ENCODE measurements at regions not wholly inside any gene's neighbourhood (a gene's known extent, or its start where the extent isn't known, plus 50 kb on each side); places are given as distances from the start of the nearest gene placed in this dataset.

- Histone ChIP-seq H3K4ac (ENCODE audit: low read depth, low read length) (no peak overlapping the region), H3K4me2 (ENCODE audit: low read length) (no peak overlapping the region), H2BK120ac (ENCODE audit: low read depth, low read length) (no peak overlapping the region), H3K36me3 (ENCODE audit: control insufficient read depth, insufficient read depth, low read length) (no peaks in the 10 kb centered on the region), H3K27me3 (ENCODE audit: insufficient read depth, low read length, poor library complexity) (no peaks in the 10 kb centered on the region), H2BK15ac (replicated peaks; ENCODE audit: low read depth) (no peak overlapping the region), H3K79me1 (ENCODE audit: low read length) (no peaks in the 10 kb centered on the region), H4K5ac (ENCODE audit: low read length) (no peak overlapping the region), H4K8ac (ENCODE audit: low read depth, low read length) (no peak overlapping the region), H3K23ac (ENCODE audit: low read length) (no peak overlapping the region), H3K79me2 (ENCODE audit: control insufficient read depth, insufficient read depth, low read length) (no peaks in the 10 kb centered on the region), H3K18ac (ENCODE audit: low read length) (no peak overlapping the region), H3K27ac (ENCODE audit: low read depth, low read length) (no peak overlapping the region), H3K9ac (ENCODE audit: low read length) (no peak overlapping the region), H2AK5ac (ENCODE audit: low read length) (no peak overlapping the region), H3K56ac (ENCODE audit: low read length) (no peak overlapping the region), H3K4me3 (ENCODE audit: low read length) (no peak overlapping the region), H3K4me1 (ENCODE audit: control insufficient read depth, low read depth, low read length) (no peaks in the 10 kb centered on the region), H2BK5ac (ENCODE audit: low read length) (no peak overlapping the region)
- no CpG with 5 or more reads among the region's 4 CpGs for WGBS (ENCODE audit: extremely low coverage, insufficient coverage, low lambda C conversion rate)
- no peak for DNase-seq
These were observed 1725.3 kb downstream of the EFNA5 start for GRCh38 chr5:105945203-105945972.

GRCh38 chr5:105940181-105940580 is 1730.6 kb downstream of the EFNA5 start:
- Histone ChIP-seq H3K4me3 (ENCODE audit: low read length) (no peak overlapping the region), H3K36me3 (ENCODE audit: control insufficient read depth, insufficient read depth, low read length) (no peaks in the 10 kb centered on the region), H3K79me2 (ENCODE audit: control insufficient read depth, insufficient read depth, low read length) (no peaks in the 10 kb centered on the region), H3K79me1 (ENCODE audit: low read length) (no peaks in the 10 kb centered on the region), H4K5ac (ENCODE audit: low read length) (no peak overlapping the region), H3K4me2 (ENCODE audit: low read length) (no peak overlapping the region), H3K27ac (ENCODE audit: low read depth, low read length) (no peak overlapping the region), H2BK15ac (replicated peaks; ENCODE audit: low read depth) (no peak overlapping the region), H2BK120ac (ENCODE audit: low read depth, low read length) (no peak overlapping the region), H3K4me1 (ENCODE audit: control insufficient read depth, low read depth, low read length) (no peaks in the 10 kb centered on the region), H2AK5ac (ENCODE audit: low read length) (no peak overlapping the region), H2BK5ac (ENCODE audit: low read length) (no peak overlapping the region), H3K56ac (ENCODE audit: low read length) (no peak overlapping the region), H3K27me3 (ENCODE audit: insufficient read depth, low read length, poor library complexity) (no peaks in the 10 kb centered on the region), H3K18ac (ENCODE audit: low read length) (no peak overlapping the region), H4K8ac (ENCODE audit: low read depth, low read length) (no peak overlapping the region), H3K4ac (ENCODE audit: low read depth, low read length) (no peak overlapping the region), H3K9ac (ENCODE audit: low read length) (no peak overlapping the region), H3K23ac (ENCODE audit: low read length) (no peak overlapping the region)
- no peak for DNase-seq

- Histone ChIP-seq H3K23ac (ENCODE audit: low read length) (no peak overlapping the region), H2BK5ac (ENCODE audit: low read length) (no peak overlapping the region), H4K5ac (ENCODE audit: low read length) (no peak overlapping the region), H3K27ac (ENCODE audit: low read depth, low read length) (no peak overlapping the region), H4K8ac (ENCODE audit: low read depth, low read length) (no peak overlapping the region), H3K56ac (ENCODE audit: low read length) (no peak overlapping the region), H3K4me1 (ENCODE audit: control insufficient read depth, low read depth, low read length) (no peaks in the 10 kb centered on the region), H2BK120ac (ENCODE audit: low read depth, low read length) (no peak overlapping the region), H3K4ac (ENCODE audit: low read depth, low read length) (no peak overlapping the region), H3K79me1 (ENCODE audit: low read length) (no peaks in the 10 kb centered on the region), H3K9ac (ENCODE audit: low read length) (no peak overlapping the region), H3K4me2 (ENCODE audit: low read length) (no peak overlapping the region), H3K36me3 (ENCODE audit: control insufficient read depth, insufficient read depth, low read length) (no peaks in the 10 kb centered on the region), H2BK15ac (replicated peaks; ENCODE audit: low read depth) (no peak overlapping the region), H2AK5ac (ENCODE audit: low read length) (no peak overlapping the region), H3K4me3 (ENCODE audit: low read length) (no peak overlapping the region), H3K27me3 (ENCODE audit: insufficient read depth, low read length, poor library complexity) (no peaks in the 10 kb centered on the region), H3K18ac (ENCODE audit: low read length) (no peak overlapping the region), H3K79me2 (ENCODE audit: control insufficient read depth, insufficient read depth, low read length) (no peaks in the 10 kb centered on the region)
- DNase-seq, result no peak
These were observed 1736.6 kb downstream of the EFNA5 start for GRCh38 chr5:105934171-105934570.

- no peak overlapping the region for H3K4ac ChIP-seq (ENCODE audit: low read depth, low read length)
These were observed 1738.8 kb downstream of the EFNA5 start for GRCh38 chr5:105931881-105932421.

GRCh38 chr5:105929858-105930257 is 1740.9 kb downstream of the EFNA5 start:
- Histone ChIP-seq H4K5ac (ENCODE audit: low read length) (no peak overlapping the region), H3K79me2 (ENCODE audit: control insufficient read depth, insufficient read depth, low read length) (no peaks in the 10 kb centered on the region), H2BK5ac (ENCODE audit: low read length) (no peak overlapping the region), H3K9ac (ENCODE audit: low read length) (no peak overlapping the region), H3K36me3 (ENCODE audit: control insufficient read depth, insufficient read depth, low read length) (no peaks in the 10 kb centered on the region), H3K4me1 (ENCODE audit: control insufficient read depth, low read depth, low read length) (no peaks in the 10 kb centered on the region), H3K4me3 (ENCODE audit: low read length) (no peak overlapping the region), H3K27me3 (ENCODE audit: insufficient read depth, low read length, poor library complexity) (no peaks in the 10 kb centered on the region), H3K79me1 (ENCODE audit: low read length) (no peaks in the 10 kb centered on the region), H2AK5ac (ENCODE audit: low read length) (no peak overlapping the region), H3K4me2 (ENCODE audit: low read length) (no peak overlapping the region), H3K56ac (ENCODE audit: low read length) (no peak overlapping the region), H4K8ac (ENCODE audit: low read depth, low read length) (no peak overlapping the region), H2BK15ac (replicated peaks; ENCODE audit: low read depth) (no peak overlapping the region), H3K27ac (ENCODE audit: low read depth, low read length) (no peak overlapping the region), H3K23ac (ENCODE audit: low read length) (no peak overlapping the region), H3K18ac (ENCODE audit: low read length) (no peak overlapping the region), H2BK120ac (ENCODE audit: low read depth, low read length) (no peak overlapping the region), H3K4ac (ENCODE audit: low read depth, low read length) (no peak overlapping the region)
- no CpG with 5 or more reads among the region's 1 CpG for WGBS (ENCODE audit: extremely low coverage, insufficient coverage, low lambda C conversion rate)
- DNase-seq, result no peak

More at GRCh38 chr5:105931881-105932421, 1738.8 kb downstream of the EFNA5 start:
- no peak for DNase-seq
- Histone ChIP-seq H3K4me3 (ENCODE audit: low read length) (no peak overlapping the region), H3K23ac (ENCODE audit: low read length) (no peak overlapping the region), H2AK5ac (ENCODE audit: low read length) (no peak overlapping the region), H3K9ac (ENCODE audit: low read length) (no peak overlapping the region), H2BK15ac (replicated peaks; ENCODE audit: low read depth) (no peak overlapping the region), H2BK5ac (ENCODE audit: low read length) (no peak overlapping the region), H4K5ac (ENCODE audit: low read length) (no peak overlapping the region), H3K79me2 (ENCODE audit: control insufficient read depth, insufficient read depth, low read length) (no peaks in the 10 kb centered on the region), H2BK120ac (ENCODE audit: low read depth, low read length) (no peak overlapping the region), H3K18ac (ENCODE audit: low read length) (no peak overlapping the region), H3K4me2 (ENCODE audit: low read length) (no peak overlapping the region), H3K56ac (ENCODE audit: low read length) (no peak overlapping the region), H3K36me3 (ENCODE audit: control insufficient read depth, insufficient read depth, low read length) (no peaks in the 10 kb centered on the region), H3K4me1 (ENCODE audit: control insufficient read depth, low read depth, low read length) (no peaks in the 10 kb centered on the region), H3K27ac (ENCODE audit: low read depth, low read length) (no peak overlapping the region), H4K8ac (ENCODE audit: low read depth, low read length) (no peak overlapping the region), H3K27me3 (ENCODE audit: insufficient read depth, low read length, poor library complexity) (no peaks in the 10 kb centered on the region), H3K79me1 (ENCODE audit: low read length) (no peaks in the 10 kb centered on the region)
- WGBS (ENCODE audit: extremely low coverage, insufficient coverage, low lambda C conversion rate), result no CpG with 5 or more reads among the region's 2 CpGs

DNA sequence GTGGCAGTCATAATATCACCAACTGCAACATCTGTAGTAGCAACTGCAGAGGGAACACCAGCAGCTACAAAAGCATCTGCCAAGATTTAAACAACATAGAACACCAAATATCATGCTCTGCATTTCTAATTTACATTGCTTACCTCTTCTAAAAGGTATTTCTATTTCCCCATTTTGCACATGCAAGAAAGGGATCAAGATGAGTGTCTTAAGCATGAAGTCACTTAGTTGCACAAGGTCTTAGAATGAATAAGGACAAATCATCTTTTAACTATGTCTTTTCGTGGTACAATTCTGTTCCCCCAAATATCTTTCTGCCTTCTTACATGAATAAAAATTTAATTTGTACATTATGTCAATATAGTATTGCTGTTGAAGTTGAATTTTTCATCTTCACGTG is 1746.4 kb downstream of the EFNA5 start:
- no peak overlapping the region for H3K18ac ChIP-seq (ENCODE audit: low read length)
- H3K79me2 ChIP-seq (ENCODE audit: control insufficient read depth, insufficient read depth, low read length), result no peaks in the 10 kb centered on the region
- no peak overlapping the region for H4K8ac ChIP-seq (ENCODE audit: low read depth, low read length)
- H3K4me3 ChIP-seq (ENCODE audit: low read length), result no peak overlapping the region
- no peak overlapping the region for H3K27ac ChIP-seq (ENCODE audit: low read depth, low read length)
- no peak overlapping the region for H3K4me2 ChIP-seq (ENCODE audit: low read length)
- no peaks in the 10 kb centered on the region for H3K36me3 ChIP-seq (ENCODE audit: control insufficient read depth, insufficient read depth, low read length)
- no peak overlapping the region for H3K9ac ChIP-seq (ENCODE audit: low read length)
- no peak overlapping the region for H4K5ac ChIP-seq (ENCODE audit: low read length)
- H2BK120ac ChIP-seq (ENCODE audit: low read depth, low read length), result no peak overlapping the region
- no peaks in the 10 kb centered on the region for H3K27me3 ChIP-seq (ENCODE audit: insufficient read depth, low read length, poor library complexity)
- H2BK5ac ChIP-seq (ENCODE audit: low read length), result no peak overlapping the region
- H3K79me1 ChIP-seq (ENCODE audit: low read length), result no peaks in the 10 kb centered on the region
- H3K56ac ChIP-seq (ENCODE audit: low read length), result no peak overlapping the region
- no peaks in the 10 kb centered on the region for H3K4me1 ChIP-seq (ENCODE audit: control insufficient read depth, low read depth, low read length)
- DNase-seq, result peak; percentile 75
- no peak overlapping the region for H2AK5ac ChIP-seq (ENCODE audit: low read length)
- no CpG with 5 or more reads among the region's 2 CpGs for WGBS (ENCODE audit: extremely low coverage, insufficient coverage, low lambda C conversion rate)
- H2BK15ac ChIP-seq (replicated peaks; ENCODE audit: low read depth), result no peak overlapping the region
- H3K23ac ChIP-seq (ENCODE audit: low read length), result no peak overlapping the region
- H3K4ac ChIP-seq (ENCODE audit: low read depth, low read length), result no peak overlapping the region
